Endothelial cell of umbilical vein (primary cell): ENCODE measurements at regions not wholly inside any gene's neighbourhood (a gene's known extent, or its start where the extent isn't known, plus 50 kb on each side); places are given as distances from the start of the nearest gene placed in this dataset.

ENCODE experiments used
- BruUV-seq: library from RNA; stranded (reverse); fragments of 400-500 nt; replicated peaks from 2 replicates; lab custom pipeline; 2021; lab: Mats Ljungman, UMichigan
- CTCF ChIA-PET: fragments of 300-600, 350-600 bp; sonication (Branson Sonifier 250); formaldehyde crosslinking; loops from one replicate; lab custom pipeline; 2021; ENCODE audit warnings: antibody characterized with exemption, inconsistent platforms; lab: Charles Lee
- POLR2A ChIA-PET: fragments of 300-600, 350-600 bp; sonication (Branson Sonifier 250); formaldehyde crosslinking; loops from one replicate; lab custom pipeline; 2021; ENCODE audit warnings: antibody characterized with exemption, inconsistent platforms; lab: Charles Lee
- DNase-seq: peaks from one replicate; pipeline ENCODE4 v3.0.0-alpha.2; 2011; ENCODE audit warnings: low read depth, low spot score
- FAIRE-seq: peaks from 2 replicates; lab custom pipeline; 2011; peaks lifted over from hg19 to GRCh38; lab: Jason Lieb, UNC
- H2AFZ ChIP-seq: 2 replicates; pipeline ENCODE4 v1.6.0; 2012; ENCODE audit warnings: low read depth, low read length, control low read depth, inconsistent platforms
- H3K27ac ChIP-seq: 2 replicates; pipeline ENCODE4 v1.5.1; 2011; ENCODE audit warnings: low read depth, mild to moderate bottlenecking, control low read depth, low read length, moderate library complexity; ENCODE audit not compliant: insufficient read depth
- H3K27me3 ChIP-seq, 2 experiments: 2 replicates each; pipeline versions ENCODE4 v1.6.0 to v1.6.1; 2011; ENCODE audit warnings: low read length in 2 of 2, mixed read lengths in 1 of 2; ENCODE audit not compliant: control insufficient read depth in 2 of 2, insufficient read depth in 2 of 2
- H3K36me3 ChIP-seq, 2 experiments: 2 replicates in 1 of 2; 3 replicates in 1 of 2; pipeline ENCODE4 v1.5.1; 2011; ENCODE audit warnings: low read length in 2 of 2, mild to moderate bottlenecking in 1 of 2, moderate library complexity in 1 of 2; ENCODE audit not compliant: control insufficient read depth in 2 of 2, insufficient read depth in 2 of 2; ENCODE audit errors: extremely low read depth in 1 of 2
- H3K4me1 ChIP-seq: 3 replicates; pipeline ENCODE4 v1.5.1; 2011; ENCODE audit warnings: mild to moderate bottlenecking, low read length; ENCODE audit not compliant: control insufficient read depth, insufficient read depth; ENCODE audit errors: extremely low read depth
- H3K4me2 ChIP-seq: 2 replicates; pipeline ENCODE4 v1.6.1; 2011; ENCODE audit warnings: low read length, control low read depth, mixed read lengths; ENCODE audit not compliant: insufficient read depth
- H3K4me3 ChIP-seq, 3 experiments: fragments of 200-600 bp in 1 of 3; sonication (generic), shearing (Covaris generic) in 1 of 3; replicated peaks in 1 of 3; 2 replicates each; pipeline ENCODE4 v1.5.1; 2011 to 2016; ENCODE audit warnings: control low read depth in 3 of 3, low read length in 3 of 3, mild to moderate bottlenecking in 2 of 3, inconsistent platforms in 1 of 3, low read depth in 1 of 3, moderate library complexity in 1 of 3; ENCODE audit not compliant: insufficient read depth in 1 of 3
- H3K79me2 ChIP-seq: 2 replicates; pipeline ENCODE4 v1.6.0; 2012; ENCODE audit warnings: low read length, inconsistent platforms; ENCODE audit not compliant: control insufficient read depth, insufficient read depth
- H3K9ac ChIP-seq: replicated peaks from 2 replicates; pipeline ENCODE3; 2011; ENCODE audit warnings: low read length, control low read depth; ENCODE audit not compliant: insufficient read depth; ENCODE audit errors: extremely low read depth
- H3K9me1 ChIP-seq: replicated peaks from 3 replicates; pipeline ENCODE4 v1.6.0; 2011; ENCODE audit warnings: mild to moderate bottlenecking, low read length; ENCODE audit not compliant: control insufficient read depth, insufficient read depth; ENCODE audit errors: extremely low read depth
- H3K9me3 ChIP-seq: replicated peaks from 2 replicates; pipeline ENCODE4 v1.5.1; 2012; ENCODE audit warnings: low read length, inconsistent platforms; ENCODE audit not compliant: control insufficient read depth, insufficient read depth
- H4K20me1 ChIP-seq: replicated peaks from 2 replicates; pipeline ENCODE3; 2011; ENCODE audit warnings: mild to moderate bottlenecking, low read length; ENCODE audit not compliant: control insufficient read depth, insufficient read depth; ENCODE audit errors: extremely low read depth
- CTCF ChIP-seq, 2 donors: IDR thresholded peaks; 1 replicate in 1 of 2; 2 replicates in 1 of 2; pipeline ENCODE4 v1.5.1; 2011; ENCODE audit warnings: low read length in 2 of 2, mild to moderate bottlenecking in 2 of 2, moderate library complexity in 2 of 2, control low read depth in 1 of 2, inconsistent platforms in 1 of 2, low read depth in 1 of 2; ENCODE audit not compliant: insufficient read depth in 1 of 2; ENCODE audit errors: extremely low read depth in 1 of 2
- EZH2 ChIP-seq: IDR thresholded peaks from 2 replicates; pipeline ENCODE4 v1.6.1; 2012; ENCODE audit warnings: borderline replicate concordance, low read depth, mild to moderate bottlenecking, moderate library complexity, low read length, inconsistent platforms; ENCODE audit not compliant: severe bottlenecking
- FOS ChIP-seq: IDR thresholded peaks from 2 replicates; pipeline ENCODE4 v1.6.1; 2011; ENCODE audit warnings: mild to moderate bottlenecking, low read length, moderate library complexity, borderline replicate concordance; ENCODE audit not compliant: insufficient read depth
- GATA2 ChIP-seq: IDR thresholded peaks from 2 replicates; pipeline ENCODE4 v1.7.0; 2011; ENCODE audit warnings: low read depth, mild to moderate bottlenecking, moderate library complexity, mixed read lengths, low read length; ENCODE audit not compliant: insufficient read length, insufficient read depth
- JUN ChIP-seq: IDR thresholded peaks from 2 replicates; pipeline ENCODE4 v1.6.1; 2011; ENCODE audit warnings: borderline replicate concordance, low read depth; ENCODE audit not compliant: insufficient read length, insufficient read depth
- MYC ChIP-seq: IDR thresholded peaks from one replicate; pipeline ENCODE4 v1.6.1; 2011; ENCODE audit warnings: mild to moderate bottlenecking, low read depth, low read length
- POLR2A ChIP-seq: IDR thresholded peaks from 2 replicates; pipeline ENCODE4 v1.6.1; 2012; ENCODE audit warnings: low read depth, mild to moderate bottlenecking, control low read depth, low read length
- POLR2AphosphoS5 ChIP-seq: IDR thresholded peaks from 2 replicates; pipeline ENCODE4 v1.6.1; 2012; ENCODE audit warnings: low read depth, mild to moderate bottlenecking, control low read depth, low read length, moderate library complexity; ENCODE audit not compliant: insufficient read depth
- dilution Hi-C: fragments of 300-500 bp; cut with MboI; formaldehyde crosslinking; loops from one replicate; pipeline ENCODE4 v1.15.0; 2019; ENCODE audit warnings: low sequenced_read_pairs; ENCODE audit not compliant: extremely low pct_ligation_motif_present
- intact Hi-C: fragments of 100-400 bp; cut with micrococcal nuclease; formaldehyde crosslinking; loops from one replicate; pipeline ENCODE4 v1.10.0; 2022
- TF ChIP-seq, protein P1 (sequence below): IDR thresholded peaks from 2 replicates; pipeline ENCODE4 v1.6.1; 2011; ENCODE audit not compliant: insufficient read depth, insufficient read length

DNA sequence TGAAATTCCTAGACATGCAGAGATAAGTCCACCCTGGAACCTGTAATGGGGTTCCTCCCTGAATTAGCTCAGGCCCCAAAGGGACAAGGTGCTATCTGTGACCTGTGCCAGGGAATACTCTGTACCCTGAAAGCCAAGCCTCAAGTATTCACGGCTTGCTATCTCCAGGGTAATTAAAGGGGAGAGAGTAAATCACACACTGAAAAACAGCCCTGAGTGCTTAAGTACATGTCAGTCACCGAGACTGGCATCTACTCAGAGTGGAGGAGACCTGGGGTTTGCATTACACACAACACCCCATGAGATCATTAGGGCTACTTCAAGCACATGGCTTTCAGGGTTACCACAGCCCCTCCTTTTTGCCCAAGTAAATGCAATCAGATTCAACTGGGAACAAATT lies 188.1 kb downstream of the CD83 start:
- intact Hi-C loops (no loop called here), dilution Hi-C loops (no loop called here)
- H3K79me2 ChIP-seq = no peaks in the 10 kb centered on the region
- no peaks in the 10 kb centered on the region for H3K36me3 ChIP-seq
- no peaks in the 10 kb centered on the region for H3K9me3 ChIP-seq
- no peaks in the 10 kb centered on the region for H3K9me1 ChIP-seq
- no peak overlapping the region for H3K4me3 ChIP-seq
- no peak overlapping the region for H3K27ac ChIP-seq
- ChIA-PET CTCF (no interaction called here), POLR2A (no interaction called here)
- H4K20me1 ChIP-seq = no peaks in the 10 kb centered on the region
- H3K9ac ChIP-seq = no peak overlapping the region
- DNase-seq = no peak
- H3K4me1 ChIP-seq = no peaks in the 10 kb centered on the region
- BruUV-seq = no TSS peak
- no peak overlapping the region for H2AFZ ChIP-seq
- no peaks in the 10 kb centered on the region for H3K27me3 ChIP-seq
- FAIRE-seq = no peak
- TF ChIP-seq, protein P1, sequence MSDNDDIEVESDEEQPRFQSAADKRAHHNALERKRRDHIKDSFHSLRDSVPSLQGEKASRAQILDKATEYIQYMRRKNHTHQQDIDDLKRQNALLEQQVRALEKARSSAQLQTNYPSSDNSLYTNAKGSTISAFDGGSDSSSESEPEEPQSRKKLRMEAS = no peak
- TF ChIP-seq FOS = no peak
- no peak for TF ChIP-seq POLR2AphosphoS5
- no peak for TF ChIP-seq POLR2A
- no peak for TF ChIP-seq JUN
- no peak for TF ChIP-seq GATA2
- no peak for TF ChIP-seq MYC
- TF ChIP-seq EZH2 = no peak
- TF ChIP-seq CTCF (IDR thresholded peaks at IDR 0.05; ENCODE audit: extremely low read depth in 1 of 2, insufficient read depth in 1 of 2, low read depth in 1 of 2, low read length in 2 of 2) = no peak
- no peak overlapping the region for H3K4me2 ChIP-seq
